Spleen (tissue), 11 donors: ENCODE measurements at regions not wholly inside any gene's neighbourhood (a gene's known extent, or its start where the extent isn't known, plus 50 kb on each side); places are given as distances from the start of the nearest gene placed in this dataset.

ENCODE experiments used
- DNase-seq: peaks from one replicate; pipeline ENCODE4 v3.0.0-alpha.2; 2020
- H3K27ac ChIP-seq, 8 donors: fragments of 200-600 bp; sonication (generic) in 7 of 8; 1 replicate in 4 of 8; 2 replicates in 4 of 8; pipeline versions ENCODE4 v1.5.0 to v1.8.0; 2016 to 2021; ENCODE audit warnings: inconsistent platforms in 4 of 8, mild to moderate bottlenecking in 4 of 8, moderate library complexity in 1 of 8
- H3K27me3 ChIP-seq, 7 donors: fragments of 200-600 bp; sonication (generic) in 6 of 7; replicated peaks in 1 of 7; 1 replicate in 4 of 7; 2 replicates in 3 of 7; pipeline versions ENCODE4 v1.5.0 to v1.8.0; 2016 to 2021; ENCODE audit warnings: inconsistent platforms in 3 of 7, mild to moderate bottlenecking in 1 of 7
- H3K36me3 ChIP-seq, 6 donors: fragments of 200-600 bp; sonication (generic) in 5 of 6; 1 replicate in 4 of 6; 2 replicates in 2 of 6; pipeline versions ENCODE4 v1.5.0 to v1.8.0; 2016 to 2021; ENCODE audit warnings: inconsistent platforms in 2 of 6
- H3K4me1 ChIP-seq, 6 donors: fragments of 200-600 bp; sonication (generic) in 5 of 6; 1 replicate in 3 of 6; 2 replicates in 3 of 6; pipeline versions ENCODE4 v1.5.0 to v1.8.0; 2016 to 2021; ENCODE audit warnings: inconsistent platforms in 3 of 6
- H3K4me3 ChIP-seq, 8 donors: fragments of 200-600 bp; sonication (generic) in 7 of 8; 1 replicate in 4 of 8; 2 replicates in 4 of 8; pipeline versions ENCODE4 v1.5.0 to v1.8.0; 2016 to 2021; ENCODE audit warnings: inconsistent platforms in 4 of 8, mild to moderate bottlenecking in 4 of 8, moderate library complexity in 2 of 8
- H3K9me3 ChIP-seq, 8 donors: fragments of 200-600 bp; sonication (generic) in 7 of 8; 1 replicate in 4 of 8; 2 replicates in 4 of 8; pipeline versions ENCODE4 v1.5.0 to v1.8.0; 2016 to 2021; ENCODE audit warnings: inconsistent platforms in 4 of 8
- POLR2A ChIP-seq, 3 donors: fragments of 450-650 bp; IDR thresholded peaks; one replicate each; pipeline ENCODE4 v1.5.1; 2017; ENCODE audit warnings: antibody characterized with exemption in 3 of 3, mild to moderate bottlenecking in 1 of 3
- POLR2AphosphoS5 ChIP-seq, 3 donors: sonication (generic); formaldehyde crosslinking; IDR thresholded peaks; one replicate each; pipeline ENCODE4 v1.5.1; 2017; ENCODE audit warnings: antibody characterized with exemption in 3 of 3
- WGBS, 5 donors: extraction: QIAGEN DNeasy Blood & Tissue Kit in 3 of 5; methylation state at CpG; one replicate each; pipeline versions ENCODE4 v1.1.5 to v1.1.7; 2013 to 2018; 5-methylcytosine and 5-hydroxymethylcytosine counted together
- intact Hi-C: fragments of 100-400 bp; cut with DNase I; formaldehyde crosslinking; loops from one replicate; pipeline ENCODE4 v1.15.0; 2023; ENCODE audit warnings: low total_unique reads
- TF ChIP-seq, protein P1 (sequence below), 11 experiments: fragments of 200-600 bp in 7 of 11; fragments of 450-650 bp in 4 of 11; sonication (generic) in 4 of 11; IDR thresholded peaks in 8 of 11; conservative IDR thresholded peaks in 3 of 11; 1 replicate in 7 of 11; 2 replicates in 4 of 11; pipeline versions ENCODE4 v1.4.0 to v1.8.0; 2016 to 2021; ENCODE audit warnings: antibody characterized with exemption in 11 of 11, inconsistent platforms in 4 of 11, mild to moderate bottlenecking in 1 of 11
- donor health status: healthy with polysubstance abuse.
- donor health status: DM: no; HTN: no; CAD: no; lungs with moderate emphysema.
- donor health status: DM: no; HTN: no; CAD: no.
- donor health status: Bipolar disorder and iron deficiency.
- donor health status: healthy.
- donor health status: DM: no; HTN: no; CAD: no.
- donor health status: DM: yes; HTN: yes; CAD: no.

DNA sequence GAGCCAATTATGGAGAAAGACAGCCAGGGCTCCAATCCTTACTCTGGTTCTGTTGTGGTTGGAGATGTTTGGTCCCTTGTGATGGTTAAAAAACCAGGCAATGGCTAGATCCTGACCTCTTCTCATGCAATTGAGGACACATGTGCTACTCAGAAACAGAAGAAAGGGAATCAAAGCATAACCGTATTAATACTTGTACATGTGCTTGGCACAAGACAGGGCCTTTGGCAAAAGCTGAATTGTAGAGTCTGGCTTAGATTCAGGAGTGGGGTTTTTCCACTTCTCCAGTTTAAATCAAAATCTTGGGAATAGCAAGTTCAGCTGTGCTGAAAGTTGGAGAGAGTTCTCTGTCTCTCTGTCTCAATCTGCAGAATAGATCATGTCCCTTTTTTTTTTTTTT is 80.1 kb upstream of the E2F8 start:
- intact Hi-C loops = no loop called here
- TF ChIP-seq, protein P1, sequence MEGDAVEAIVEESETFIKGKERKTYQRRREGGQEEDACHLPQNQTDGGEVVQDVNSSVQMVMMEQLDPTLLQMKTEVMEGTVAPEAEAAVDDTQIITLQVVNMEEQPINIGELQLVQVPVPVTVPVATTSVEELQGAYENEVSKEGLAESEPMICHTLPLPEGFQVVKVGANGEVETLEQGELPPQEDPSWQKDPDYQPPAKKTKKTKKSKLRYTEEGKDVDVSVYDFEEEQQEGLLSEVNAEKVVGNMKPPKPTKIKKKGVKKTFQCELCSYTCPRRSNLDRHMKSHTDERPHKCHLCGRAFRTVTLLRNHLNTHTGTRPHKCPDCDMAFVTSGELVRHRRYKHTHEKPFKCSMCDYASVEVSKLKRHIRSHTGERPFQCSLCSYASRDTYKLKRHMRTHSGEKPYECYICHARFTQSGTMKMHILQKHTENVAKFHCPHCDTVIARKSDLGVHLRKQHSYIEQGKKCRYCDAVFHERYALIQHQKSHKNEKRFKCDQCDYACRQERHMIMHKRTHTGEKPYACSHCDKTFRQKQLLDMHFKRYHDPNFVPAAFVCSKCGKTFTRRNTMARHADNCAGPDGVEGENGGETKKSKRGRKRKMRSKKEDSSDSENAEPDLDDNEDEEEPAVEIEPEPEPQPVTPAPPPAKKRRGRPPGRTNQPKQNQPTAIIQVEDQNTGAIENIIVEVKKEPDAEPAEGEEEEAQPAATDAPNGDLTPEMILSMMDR (IDR thresholded peaks at IDR 0.05 in 8 of 11, conservative IDR thresholded peaks at IDR 0.05 in 3 of 11) = no peak
- TF ChIP-seq POLR2A (IDR thresholded peaks at IDR 0.05) = no peak
- no peak for TF ChIP-seq POLR2AphosphoS5 (IDR thresholded peaks at IDR 0.05)
- H3K4me1 ChIP-seq = no peaks in the 10 kb centered on the region
- no peak for DNase-seq
- WGBS, 5 donors = 22 to 79% (median 69%) methylated on average over 1 of the region's 1 CpG
- H3K27ac ChIP-seq = no peak overlapping the region
- H3K4me3 ChIP-seq = no peak overlapping the region
- H3K36me3 ChIP-seq = no peaks in the 10 kb centered on the region
- H3K27me3 ChIP-seq = peaks cover 0 to 19% (median 3%) of the 10 kb centered on the region in 7 donors
- H3K9me3 ChIP-seq = no peaks in the 10 kb centered on the region

DNA sequence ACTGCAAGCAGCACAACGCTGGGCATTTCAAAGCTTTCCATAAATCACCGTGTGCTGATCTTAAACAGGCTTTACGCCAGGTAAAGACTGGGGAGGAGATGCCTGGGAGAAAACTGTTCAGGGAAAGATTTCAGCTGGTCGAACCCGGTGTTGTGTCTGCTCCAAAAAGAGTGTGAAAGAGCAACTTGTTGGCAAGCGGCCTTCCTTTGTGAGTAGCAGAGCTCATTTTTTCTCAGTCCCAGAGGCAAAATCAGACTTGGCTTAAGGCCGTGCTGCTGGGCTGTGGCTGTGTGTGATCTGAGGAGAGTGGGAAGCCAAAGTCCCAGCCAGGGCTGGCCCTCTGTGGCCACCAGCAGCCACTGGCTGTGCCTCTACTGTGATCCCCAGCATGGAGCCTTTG is 75.7 kb upstream of the E2F8 start:
- no peak for TF ChIP-seq POLR2A (IDR thresholded peaks at IDR 0.05)
- no peak for TF ChIP-seq POLR2AphosphoS5 (IDR thresholded peaks at IDR 0.05)
- TF ChIP-seq, protein P1 (IDR thresholded peaks at IDR 0.05 in 8 of 11, conservative IDR thresholded peaks at IDR 0.05 in 3 of 11) = no peak
- H3K27me3 ChIP-seq = peaks cover 0 to 12% (median 0%) of the 10 kb centered on the region in 7 donors
- WGBS, 5 donors = 70 to 78% (median 73%) methylated on average over 7 of the region's 7 CpGs
- DNase-seq = no peak
- H3K9me3 ChIP-seq = no peaks in the 10 kb centered on the region
- H3K27ac ChIP-seq = no peak overlapping the region
- peaks cover 0 to 2% (median 0%) of the 10 kb centered on the region in 6 donors for H3K4me1 ChIP-seq
- H3K4me3 ChIP-seq = no peak overlapping the region
- H3K36me3 ChIP-seq = no peaks in the 10 kb centered on the region
- intact Hi-C loops = no loop called here

DNA sequence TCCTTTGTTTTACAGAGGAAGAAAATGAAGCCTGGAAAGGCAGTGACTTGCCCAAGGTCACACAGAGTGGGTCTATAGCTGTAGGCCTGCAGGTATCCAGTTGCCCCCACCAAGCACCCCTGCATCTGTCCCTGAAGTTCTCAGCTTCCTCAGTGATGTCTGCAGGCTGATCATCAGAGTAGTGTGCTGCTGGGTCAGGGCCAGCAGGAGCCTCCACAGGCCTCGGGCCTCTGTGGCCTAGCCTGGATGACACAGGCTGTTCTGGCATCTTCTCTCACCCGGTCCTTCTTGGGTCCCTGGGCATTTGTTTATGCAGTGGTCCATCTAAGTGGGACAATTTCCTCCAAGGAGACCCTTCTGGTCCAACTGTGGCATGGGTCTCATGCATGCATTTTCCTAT is 74.8 kb upstream of the E2F8 start:
- H3K27me3 ChIP-seq = peaks cover 0 to 4% (median 0%) of the 10 kb centered on the region in 7 donors
- H3K9me3 ChIP-seq = no peaks in the 10 kb centered on the region
- no peaks in the 10 kb centered on the region for H3K36me3 ChIP-seq
- H3K4me1 ChIP-seq = peaks cover 0 to 3% (median 0%) of the 10 kb centered on the region in 6 donors
- no peak for TF ChIP-seq POLR2A (IDR thresholded peaks at IDR 0.05)
- TF ChIP-seq, protein P1 (IDR thresholded peaks at IDR 0.05 in 8 of 11, conservative IDR thresholded peaks at IDR 0.05 in 3 of 11) = no peak
- no peak for TF ChIP-seq POLR2AphosphoS5 (IDR thresholded peaks at IDR 0.05)
- intact Hi-C loops = no loop called here
- DNase-seq = no peak
- no peak overlapping the region for H3K4me3 ChIP-seq
- WGBS, 5 donors = 65 to 90% (median 79%) methylated on average over 2 of the region's 2 CpGs
- H3K27ac ChIP-seq = no peak overlapping the region

DNA sequence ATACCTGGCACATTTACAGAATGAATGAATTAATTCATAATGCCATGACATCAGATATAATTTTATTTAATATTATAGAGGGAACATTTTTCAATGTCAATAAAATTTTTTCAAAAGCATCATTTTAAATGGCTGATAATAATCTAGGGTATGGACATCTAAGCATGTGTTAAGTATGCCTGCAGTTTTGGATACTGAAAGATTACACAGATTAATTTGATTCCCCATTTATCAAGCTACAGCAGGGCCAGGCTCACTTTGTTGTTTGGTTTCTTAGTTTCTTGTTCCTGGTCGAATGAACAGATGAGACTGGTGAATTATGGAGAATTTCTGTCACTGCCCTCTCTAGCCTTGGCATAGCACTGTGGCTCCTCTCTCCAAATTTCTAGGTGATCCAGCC is 72.4 kb upstream of the E2F8 start:
- 43 to 78% (median 63%) methylated on average over 1 of the region's 1 CpG for WGBS, 5 donors
- H3K4me1 ChIP-seq = peaks cover 0 to 3% (median 0%) of the 10 kb centered on the region in 6 donors
- intact Hi-C loops = loop anchor here (5.0 kb wide), 1 partner anchor 239 kb away; no protein-coding TSS in a partner anchor
- no peak for TF ChIP-seq POLR2AphosphoS5 (IDR thresholded peaks at IDR 0.05)
- TF ChIP-seq, protein P1 (IDR thresholded peaks at IDR 0.05 in 8 of 11, conservative IDR thresholded peaks at IDR 0.05 in 3 of 11) = no peak
- no peak for TF ChIP-seq POLR2A (IDR thresholded peaks at IDR 0.05)
- H3K4me3 ChIP-seq = no peak overlapping the region
- H3K9me3 ChIP-seq = no peaks in the 10 kb centered on the region
- H3K27ac ChIP-seq = no peak overlapping the region
- H3K27me3 ChIP-seq = no peaks in the 10 kb centered on the region
- no peaks in the 10 kb centered on the region for H3K36me3 ChIP-seq
- DNase-seq = no peak
